ENCODE measurements at regions not wholly inside any gene's neighbourhood (a gene's known extent, or its start where the extent isn't known, plus 50 kb on each side); places are given as distances from the start of the nearest gene placed in this dataset.
"Not testable (repeated sequence)": the region's sequence is repeated elsewhere in the genome, so short reads cannot be mapped to it uniquely, and the experiment has no call there.

GRCh38 chr2:176413786-176414185, 144.5 kb downstream of the MTX2 start:
- no peak for ATAC-seq (replicated peaks; ENCODE audit: extremely low read depth, poor library complexity, severe bottlenecking)
- Mint-ChIP-seq H3K4me1 (no peaks in the 10 kb centered on the region), H3K4me3 (no peak overlapping the region), H3K36me3 (ENCODE audit: insufficient read depth) (no peaks in the 10 kb centered on the region), H3K9me3 (no peaks in the 10 kb centered on the region), H3K27ac (ENCODE audit: low read depth) (no peak overlapping the region), H3K27me3 (peaks cover 79% of the 10 kb centered on the region)
- DNase-seq (ENCODE audit: low spot score in 2 of 2), result no peak

DNA sequence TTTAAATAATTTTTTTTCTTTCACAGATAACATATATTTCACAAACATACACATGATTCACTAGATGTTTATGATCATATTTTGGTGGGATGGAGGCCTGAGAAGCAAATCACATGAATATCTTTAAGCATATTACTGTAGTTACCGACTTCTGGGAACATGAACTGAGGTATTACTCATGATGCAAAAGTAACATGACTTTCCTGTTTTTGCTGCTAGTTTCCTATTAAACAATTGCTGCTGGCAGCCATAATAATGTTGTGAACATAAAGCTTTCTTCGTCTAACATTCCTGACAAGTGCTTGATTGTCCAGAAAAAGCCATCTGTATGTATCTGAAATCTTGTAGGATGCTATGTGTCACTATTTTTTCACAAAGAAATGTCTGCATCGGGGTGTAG, 145.4 kb downstream of the MTX2 start:
- no peak for ATAC-seq (replicated peaks; ENCODE audit: extremely low read depth, poor library complexity, severe bottlenecking)
- no peak for DNase-seq (ENCODE audit: low spot score in 2 of 2)
- Mint-ChIP-seq H3K4me3 (no peak overlapping the region), H3K27me3 (peaks cover 79% of the 10 kb centered on the region), H3K36me3 (ENCODE audit: insufficient read depth) (no peaks in the 10 kb centered on the region), H3K4me1 (no peaks in the 10 kb centered on the region), H3K9me3 (no peaks in the 10 kb centered on the region), H3K27ac (ENCODE audit: low read depth) (no peak overlapping the region)

GRCh38 chr2:176415174-176415895, 146.1 kb downstream of the MTX2 start:
- no peak overlapping the region for H3K4me3 Mint-ChIP-seq
- no peaks in the 10 kb centered on the region for H3K4me1 Mint-ChIP-seq
- ATAC-seq (replicated peaks; ENCODE audit: extremely low read depth, poor library complexity, severe bottlenecking) (no peak), DNase-seq (ENCODE audit: low spot score in 2 of 2) (no peak)
- no peaks in the 10 kb centered on the region for H3K36me3 Mint-ChIP-seq (ENCODE audit: insufficient read depth)
- peaks cover 74% of the 10 kb centered on the region for H3K27me3 Mint-ChIP-seq
- H3K27ac Mint-ChIP-seq (ENCODE audit: low read depth), result no peak overlapping the region
- no peaks in the 10 kb centered on the region for H3K9me3 Mint-ChIP-seq

GRCh38 chr2:176415937-176416499, 146.8 kb downstream of the MTX2 start:
- DNase-seq (ENCODE audit: low spot score in 2 of 2), result no peak
- Mint-ChIP-seq H3K9me3 (no peaks in the 10 kb centered on the region), H3K27me3 (peaks cover 67% of the 10 kb centered on the region)

DNA sequence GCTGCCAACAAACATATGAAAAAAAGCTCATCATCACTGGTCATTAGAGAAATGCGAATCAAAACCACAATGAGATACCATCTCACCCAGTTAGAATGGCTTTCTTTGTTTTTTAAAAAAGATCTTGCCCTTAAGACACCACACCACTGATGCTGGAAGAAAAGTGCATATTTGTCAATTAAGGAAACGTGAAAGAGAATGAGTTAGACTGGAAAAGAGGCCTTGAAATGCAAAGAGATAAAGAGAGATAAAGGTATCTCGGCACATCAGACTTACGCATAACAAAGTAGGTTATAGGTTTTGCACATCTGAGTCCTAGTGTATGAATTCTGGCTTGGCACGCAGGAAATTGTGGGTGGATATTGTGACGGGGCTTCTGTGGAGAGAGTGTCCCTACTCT, 149.5 kb downstream of the MTX2 start:
- no peaks in the 10 kb centered on the region for H3K36me3 Mint-ChIP-seq (ENCODE audit: insufficient read depth)
- ATAC-seq (replicated peaks; ENCODE audit: extremely low read depth, poor library complexity, severe bottlenecking) (no peak), DNase-seq (ENCODE audit: low spot score in 2 of 2) (no peak)
- H3K27ac Mint-ChIP-seq (ENCODE audit: low read depth), result no peak overlapping the region
- no peak overlapping the region for H3K4me3 Mint-ChIP-seq
- H3K27me3 Mint-ChIP-seq, result peaks cover 66% of the 10 kb centered on the region
- no peaks in the 10 kb centered on the region for H3K4me1 Mint-ChIP-seq
- no peaks in the 10 kb centered on the region for H3K9me3 Mint-ChIP-seq

More at GRCh38 chr2:176415937-176416499, 146.8 kb downstream of the MTX2 start:
- Mint-ChIP-seq H3K27ac (ENCODE audit: low read depth) (no peak overlapping the region), H3K4me3 (no peak overlapping the region), H3K4me1 (no peaks in the 10 kb centered on the region), H3K36me3 (ENCODE audit: insufficient read depth) (no peaks in the 10 kb centered on the region)
- ATAC-seq (replicated peaks; ENCODE audit: extremely low read depth, poor library complexity, severe bottlenecking), result no peak

DNA sequence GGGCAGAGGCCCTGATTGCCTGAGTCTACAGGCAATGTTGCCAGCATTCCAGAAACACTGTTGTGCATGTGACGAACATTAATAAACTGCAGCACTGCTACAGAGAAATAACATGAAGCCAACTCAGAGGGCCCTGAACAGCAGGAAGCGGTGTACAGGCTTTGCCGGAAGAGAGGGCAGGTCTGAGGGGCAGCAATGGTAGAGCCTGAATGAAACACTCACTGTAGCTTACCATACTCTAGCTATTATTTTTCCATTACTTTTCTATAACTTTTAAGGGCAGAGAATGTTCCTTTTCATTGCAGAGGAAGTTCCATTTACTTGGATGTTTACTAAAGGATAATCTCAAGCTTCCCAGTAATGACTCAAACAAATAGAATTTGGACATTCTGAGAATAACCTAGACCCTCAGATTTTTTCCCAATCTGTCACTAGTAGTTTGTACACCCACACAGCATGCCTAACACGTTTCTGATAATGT, 150.4 kb downstream of the MTX2 start:
- H3K4me1 Mint-ChIP-seq, result no peaks in the 10 kb centered on the region
- DNase-seq (ENCODE audit: low spot score in 2 of 2) (no peak), ATAC-seq (replicated peaks; ENCODE audit: extremely low read depth, poor library complexity, severe bottlenecking) (no peak)
- H3K9me3 Mint-ChIP-seq, result no peaks in the 10 kb centered on the region
- no peak overlapping the region for H3K4me3 Mint-ChIP-seq
- H3K27me3 Mint-ChIP-seq, result peaks cover 66% of the 10 kb centered on the region
- no peaks in the 10 kb centered on the region for H3K36me3 Mint-ChIP-seq (ENCODE audit: insufficient read depth)
- no peak overlapping the region for H3K27ac Mint-ChIP-seq (ENCODE audit: low read depth)

DNA sequence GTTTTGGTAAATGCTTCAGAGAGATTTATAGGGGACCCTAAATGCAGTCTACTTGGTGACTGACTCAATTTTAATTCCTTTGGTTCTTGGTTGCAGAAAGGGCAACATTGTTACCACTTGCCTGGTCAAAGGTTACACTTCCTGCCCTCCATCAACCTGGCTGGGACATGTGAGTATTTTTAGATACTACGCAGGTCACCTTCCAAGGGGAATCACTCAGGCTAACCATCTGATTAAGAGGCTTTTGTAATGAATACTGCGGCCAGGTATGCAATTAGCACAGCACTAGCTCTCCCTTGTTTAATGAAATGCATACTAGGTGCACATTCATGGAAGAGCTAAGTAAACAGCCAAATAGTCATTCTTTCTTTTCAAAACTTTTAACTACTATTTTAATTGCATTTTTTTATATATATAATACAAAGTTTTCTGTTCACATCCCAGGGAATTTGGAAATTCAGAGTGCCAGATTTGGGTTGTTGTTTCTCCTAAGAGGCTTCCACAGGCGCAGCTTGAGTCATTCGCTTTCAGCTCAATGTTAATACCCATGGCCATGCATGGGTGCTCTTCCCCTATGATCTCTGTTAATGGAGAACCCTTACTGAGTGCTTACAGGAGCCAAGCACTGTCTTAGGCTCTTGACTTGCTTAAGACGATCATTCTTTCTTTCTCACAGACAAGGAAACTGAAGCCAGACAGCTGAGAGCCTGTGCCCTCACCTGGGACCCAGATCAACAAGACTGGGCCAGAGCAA, 152.2 kb downstream of the MTX2 start:
- DNase-seq (ENCODE audit: low spot score in 2 of 2), result no peak
- Mint-ChIP-seq H3K27me3 (peaks cover 61% of the 10 kb centered on the region), H3K4me1 (no peaks in the 10 kb centered on the region), H3K4me3 (no peak overlapping the region), H3K9me3 (no peaks in the 10 kb centered on the region), H3K36me3 (ENCODE audit: insufficient read depth) (no peaks in the 10 kb centered on the region), H3K27ac (ENCODE audit: low read depth) (no peak overlapping the region)
- no peak for ATAC-seq (replicated peaks; ENCODE audit: extremely low read depth, poor library complexity, severe bottlenecking)

GRCh38 chr2:176423819-176424218, 154.6 kb downstream of the MTX2 start:
- H3K4me1 Mint-ChIP-seq, result no peaks in the 10 kb centered on the region
- H3K9me3 Mint-ChIP-seq, result no peaks in the 10 kb centered on the region
- H3K27ac Mint-ChIP-seq (ENCODE audit: low read depth), result no peak overlapping the region
- H3K36me3 Mint-ChIP-seq (ENCODE audit: insufficient read depth), result no peaks in the 10 kb centered on the region
- ATAC-seq (replicated peaks; ENCODE audit: extremely low read depth, poor library complexity, severe bottlenecking) (no peak), DNase-seq (ENCODE audit: low spot score in 2 of 2) (no peak)
- H3K4me3 Mint-ChIP-seq, result no peak overlapping the region
- H3K27me3 Mint-ChIP-seq, result peaks cover 55% of the 10 kb centered on the region

DNA sequence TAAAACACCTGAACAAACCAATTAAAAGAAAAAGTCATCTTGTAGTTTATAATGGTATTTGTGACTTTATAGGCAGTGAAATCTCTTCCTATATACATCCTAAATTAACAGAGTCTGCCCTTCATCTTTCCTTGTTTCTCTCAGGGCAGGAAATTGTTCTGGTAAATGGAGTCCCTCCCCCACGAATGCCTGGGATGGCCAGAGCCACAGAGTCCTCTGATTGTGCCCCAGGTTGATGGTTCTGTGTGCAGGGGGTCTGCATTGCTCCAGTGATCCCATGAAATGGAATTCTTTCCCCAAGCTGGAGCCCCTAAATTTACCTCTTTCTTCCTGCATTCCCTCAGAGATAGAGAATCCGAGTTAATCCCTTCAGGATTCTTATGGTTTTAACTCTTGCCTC, 155.5 kb downstream of the MTX2 start:
- no peak for ATAC-seq (replicated peaks; ENCODE audit: extremely low read depth, poor library complexity, severe bottlenecking)

GRCh38 chr2:176427549-176427948, 158.3 kb downstream of the MTX2 start:
- no peak overlapping the region for H3K4me3 Mint-ChIP-seq
- H3K27ac Mint-ChIP-seq (ENCODE audit: low read depth), result no peak overlapping the region
- peaks cover 36% of the 10 kb centered on the region for H3K27me3 Mint-ChIP-seq
- H3K4me1 Mint-ChIP-seq, result no peaks in the 10 kb centered on the region
- ATAC-seq (replicated peaks; ENCODE audit: extremely low read depth, poor library complexity, severe bottlenecking) (no peak), DNase-seq (ENCODE audit: low spot score in 2 of 2) (no peak)
- H3K9me3 Mint-ChIP-seq, result no peaks in the 10 kb centered on the region
- no peaks in the 10 kb centered on the region for H3K36me3 Mint-ChIP-seq (ENCODE audit: insufficient read depth)

More for the DNA sequence above, 155.5 kb downstream of the MTX2 start:
- Mint-ChIP-seq H3K27me3 (peaks cover 46% of the 10 kb centered on the region), H3K4me3 (no peak overlapping the region), H3K36me3 (ENCODE audit: insufficient read depth) (no peaks in the 10 kb centered on the region), H3K27ac (ENCODE audit: low read depth) (no peak overlapping the region), H3K4me1 (no peaks in the 10 kb centered on the region), H3K9me3 (no peaks in the 10 kb centered on the region)
- DNase-seq (ENCODE audit: low spot score in 2 of 2), result no peak

- not testable (repeated sequence) for H3K4me1 Mint-ChIP-seq; DNase-seq (ENCODE audit: low spot score in 2 of 2); H3K36me3 Mint-ChIP-seq (ENCODE audit: insufficient read depth); H3K4me3 Mint-ChIP-seq; ATAC-seq (replicated peaks; ENCODE audit: extremely low read depth, poor library complexity, severe bottlenecking); H3K9me3 Mint-ChIP-seq; H3K27ac Mint-ChIP-seq (ENCODE audit: low read depth)
- peaks cover 33% of the 10 kb centered on the region for H3K27me3 Mint-ChIP-seq
Observed at GRCh38 chr2:176428944-176429469, 159.8 kb downstream of the MTX2 start.

DNA sequence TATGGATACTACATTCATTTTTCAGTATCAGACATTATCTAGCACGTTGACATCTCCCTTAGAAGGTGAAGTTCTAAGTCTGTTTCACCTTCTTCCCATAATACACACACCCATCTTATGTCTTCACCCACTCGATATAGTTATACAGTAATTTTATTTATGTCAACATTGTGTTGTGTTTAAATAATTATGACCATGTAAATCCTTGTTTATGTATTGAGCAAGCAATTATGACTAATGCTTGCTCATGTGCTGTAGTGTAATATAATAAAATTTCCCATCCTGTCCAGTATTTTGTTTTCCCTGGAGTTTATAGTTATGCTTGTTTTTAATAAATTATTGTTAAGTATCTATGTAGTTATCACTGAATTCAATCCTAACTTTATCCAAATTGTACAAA, 163.2 kb downstream of the MTX2 start:
- peaks cover 42% of the 10 kb centered on the region for H3K27me3 Mint-ChIP-seq
- H3K36me3 Mint-ChIP-seq (ENCODE audit: insufficient read depth), result no peaks in the 10 kb centered on the region
- no peaks in the 10 kb centered on the region for H3K4me1 Mint-ChIP-seq
- H3K9me3 Mint-ChIP-seq, result peaks cover 3% of the 10 kb centered on the region
- H3K27ac Mint-ChIP-seq (ENCODE audit: low read depth), result no peak overlapping the region
- no peak overlapping the region for H3K4me3 Mint-ChIP-seq
- DNase-seq (ENCODE audit: low spot score in 2 of 2), result no peak
- ATAC-seq (replicated peaks; ENCODE audit: extremely low read depth, poor library complexity, severe bottlenecking), result no peak

Data from central memory CD8-positive, alpha-beta T cell (primary cell).